Tibial nerve (tissue), 4 donors: ENCODE measurements at regions not wholly inside any gene's neighbourhood (a gene's known extent, or its start where the extent isn't known, plus 50 kb on each side); places are given as distances from the start of the nearest gene placed in this dataset.

ENCODE experiments used
- CTCF ChIP-seq, 5 experiments: fragments of 200-600 bp in 3 of 5; fragments of 450-650 bp in 2 of 5; sonication (generic) in 3 of 5; IDR thresholded peaks; one replicate each; pipeline ENCODE4 v1.5.1; 2016 to 2019; ENCODE audit warnings: antibody characterized with exemption in 5 of 5, mild to moderate bottlenecking in 3 of 5, moderate library complexity in 2 of 5
- EP300 ChIP-seq, 2 donors: sonication (generic); formaldehyde crosslinking; IDR thresholded peaks; one replicate each; pipeline ENCODE4 v1.6.1; 2017; ENCODE audit warnings: antibody characterized with exemption in 2 of 2, mild to moderate bottlenecking in 1 of 2

- TF ChIP-seq CTCF (IDR thresholded peaks at IDR 0.05) (no peak), EP300 (IDR thresholded peaks at IDR 0.05) (no peak)
Observed at GRCh38 chr17:45703348-45703747, 80.8 kb upstream of the CRHR1 start.
